HG03060 (cell line): ENCODE measurements at regions not wholly inside any gene's neighbourhood (a gene's known extent, or its start where the extent isn't known, plus 50 kb on each side); places are given as distances from the start of the nearest gene placed in this dataset.

Source experiments
- ATAC-seq: cut with Tn5 transposase; IDR thresholded peaks from one replicate; pipeline ENCODE4 v1.9.1; 2021; ENCODE audit warnings: low read depth, moderate number of reproducible peaks; ENCODE audit not compliant: unreplicated experiment

GRCh38 chr12:46908936-46909635 lies 83.3 kb upstream of the SLC38A4 start:
- no peak for ATAC-seq

GRCh38 chr12:46910830-46911229 lies 85.0 kb upstream of the SLC38A4 start:
- ATAC-seq: no peak

GRCh38 chr12:46914336-46914735 lies 88.5 kb upstream of the SLC38A4 start:
- no peak for ATAC-seq

DNA sequence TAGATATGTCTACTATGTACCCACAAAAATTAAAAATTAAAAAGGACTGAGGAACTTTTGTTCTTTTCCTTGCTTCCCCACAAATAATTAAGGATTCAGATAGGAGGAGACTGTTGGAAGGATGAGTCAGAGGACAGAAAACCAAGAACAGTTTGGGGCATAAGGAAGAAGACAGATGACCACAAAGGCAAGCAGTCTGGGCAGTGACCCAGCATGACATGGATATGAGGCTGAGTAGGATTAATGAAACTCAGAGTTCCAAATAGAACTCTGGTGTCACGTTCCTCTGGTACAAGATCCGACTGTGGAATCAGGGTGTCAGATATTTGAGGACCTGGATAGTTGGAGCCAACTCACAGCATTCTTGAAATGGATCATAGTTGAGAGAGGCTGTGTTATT lies 89.3 kb upstream of the SLC38A4 start:
- no peak for ATAC-seq

DNA sequence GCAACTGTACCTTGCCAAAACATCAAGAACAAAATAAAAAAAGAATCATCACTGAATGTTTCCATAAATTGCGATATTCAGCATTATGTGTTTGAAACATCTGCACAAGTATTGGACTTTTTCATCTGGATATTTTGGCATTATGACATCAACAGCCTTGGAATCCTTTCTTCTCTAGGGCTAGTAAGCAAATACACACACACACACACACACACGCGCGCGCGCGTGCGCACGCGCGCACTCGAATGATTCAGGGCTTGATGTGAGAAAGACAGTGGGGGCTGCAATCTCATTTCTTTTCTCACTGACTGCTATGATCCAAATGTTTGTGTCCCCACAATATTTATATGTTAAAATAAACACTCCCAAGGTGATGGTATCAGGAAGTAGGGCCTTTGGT lies 90.0 kb upstream of the SLC38A4 start:
- no peak for ATAC-seq

GRCh38 chr12:46916796-46917419 lies 91.1 kb upstream of the SLC38A4 start:
- ATAC-seq: no peak

DNA sequence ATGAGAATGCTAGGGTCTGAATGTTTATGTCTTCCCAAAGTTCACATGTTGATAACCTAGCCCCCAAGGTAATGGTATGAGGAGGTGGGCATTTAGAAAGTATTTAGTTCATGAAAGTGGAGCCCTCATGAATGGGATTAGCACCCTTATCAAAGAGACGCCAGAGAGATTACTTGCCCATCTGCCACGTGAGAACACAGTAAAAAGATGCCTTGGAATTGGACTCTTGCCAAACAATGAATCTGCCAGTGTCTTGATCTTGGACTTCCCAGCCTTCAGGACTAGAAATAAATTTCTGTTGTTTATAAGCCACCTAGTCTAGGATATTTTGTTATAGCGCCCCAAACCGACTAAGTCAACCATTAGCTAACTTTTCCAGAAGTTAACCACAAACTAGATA lies 92.0 kb upstream of the SLC38A4 start:
- no peak for ATAC-seq

GRCh38 chr12:46918631-46919030 lies 92.8 kb upstream of the SLC38A4 start:
- ATAC-seq: no peak

GRCh38 chr12:46919666-46920400 lies 94.0 kb upstream of the SLC38A4 start:
- no peak for ATAC-seq

DNA sequence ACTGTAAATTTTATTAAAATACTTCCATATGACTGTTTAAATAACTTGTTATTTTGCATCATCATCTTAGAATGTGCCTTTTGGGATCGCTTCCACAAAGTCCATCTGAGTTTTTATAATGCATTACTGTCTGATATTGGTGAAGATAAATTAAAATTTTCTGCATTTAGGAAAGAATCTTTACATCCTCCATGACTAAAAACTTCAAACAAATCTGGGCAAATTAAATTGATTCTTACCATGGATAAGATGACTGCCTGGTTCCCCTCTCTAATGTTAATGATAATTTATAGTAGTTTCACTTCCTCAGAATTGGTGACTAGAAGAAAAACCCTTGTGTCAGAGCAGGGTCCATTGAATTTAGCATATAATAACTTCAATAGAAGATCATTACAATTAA lies 94.7 kb upstream of the SLC38A4 start:
- ATAC-seq: peak; percentile 60

- ATAC-seq: no peak
Observed at GRCh38 chr12:46921048-46921763, 95.4 kb upstream of the SLC38A4 start.

- no peak for ATAC-seq
Observed at GRCh38 chr12:46921764-46922133, 96.0 kb upstream of the SLC38A4 start.

DNA sequence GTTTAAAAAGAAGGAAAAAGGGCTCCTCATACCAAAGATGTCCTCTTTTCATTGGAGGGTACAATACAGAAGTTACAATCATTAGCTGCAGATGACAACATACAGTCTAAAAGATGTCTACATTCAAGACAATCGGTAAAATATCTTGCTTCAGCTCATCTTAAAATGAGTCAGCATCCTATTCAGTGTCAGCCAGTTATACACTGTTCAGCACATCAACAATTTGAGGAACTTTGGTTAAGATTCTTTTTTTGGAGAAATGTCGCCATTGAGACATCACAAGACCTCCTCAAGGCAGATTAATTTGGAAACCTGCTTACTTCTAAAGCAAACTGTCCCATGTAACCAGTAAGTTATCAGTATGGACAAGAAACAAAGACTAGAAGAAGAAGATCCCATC lies 100.7 kb upstream of the SLC38A4 start:
- ATAC-seq: no peak

GRCh38 chr12:46930101-46930500 lies 104.3 kb upstream of the SLC38A4 start:
- no peak for ATAC-seq

DNA sequence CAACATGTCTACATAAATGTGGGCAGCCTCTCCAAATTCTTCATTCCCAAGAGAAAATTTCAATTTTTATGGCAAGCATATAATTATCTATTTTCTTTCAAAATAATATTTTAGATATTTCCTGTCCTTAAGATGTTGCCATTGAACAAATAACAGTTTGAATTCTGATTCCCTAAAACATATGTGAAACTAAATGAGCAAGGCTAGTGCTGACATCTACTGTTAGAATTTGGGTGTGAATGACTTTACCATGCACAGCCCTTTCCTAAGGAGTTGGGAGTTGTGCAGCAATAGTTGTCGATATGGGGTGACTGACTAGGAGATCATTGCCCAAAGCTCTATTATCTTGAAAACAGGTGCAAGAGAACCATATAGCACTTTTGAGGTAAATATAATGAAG lies 108.2 kb upstream of the SLC38A4 start:
- no peak for ATAC-seq

- ATAC-seq: no peak
Observed at GRCh38 chr12:46934374-46935111, 108.7 kb upstream of the SLC38A4 start.

GRCh38 chr12:46935271-46935847 lies 109.6 kb upstream of the SLC38A4 start:
- no peak for ATAC-seq

- no peak for ATAC-seq
Observed at GRCh38 chr12:46936042-46936441, 110.2 kb upstream of the SLC38A4 start.

DNA sequence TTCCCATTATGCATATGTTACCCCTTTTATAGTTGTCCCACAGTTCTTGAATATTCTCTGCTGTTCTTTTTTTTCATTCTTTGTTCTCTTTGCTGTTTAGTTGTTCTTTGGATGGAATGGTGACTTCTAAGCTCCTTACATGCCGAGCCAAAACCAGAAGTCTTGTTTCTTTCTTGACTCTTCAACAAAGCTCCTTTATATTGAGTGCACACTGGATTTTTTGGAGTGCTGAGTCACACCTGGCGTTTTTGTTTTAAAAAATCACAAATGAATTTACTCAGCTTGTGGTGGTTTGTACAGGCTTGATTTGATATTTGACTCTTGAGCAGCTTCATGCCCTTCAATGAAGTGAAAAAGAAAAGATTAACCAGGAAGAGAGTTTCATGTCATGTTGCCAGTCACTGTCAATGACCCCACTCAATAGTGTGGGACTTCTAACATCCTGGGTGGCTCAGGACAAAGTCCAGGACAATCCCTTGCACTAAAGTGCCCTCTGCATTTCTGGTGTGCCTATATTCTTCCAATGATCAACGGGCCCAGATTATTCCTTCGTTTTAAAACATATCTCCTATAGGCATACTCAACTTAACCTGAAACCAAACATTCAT lies 112.4 kb upstream of the SLC38A4 start:
- no peak for ATAC-seq

GRCh38 chr12:46941981-46942380 lies 116.2 kb upstream of the SLC38A4 start:
- ATAC-seq: no peak
